ENCODE measurements at regions not wholly inside any gene's neighbourhood (a gene's known extent, or its start where the extent isn't known, plus 50 kb on each side); places are given as distances from the start of the nearest gene placed in this dataset.

- no peaks in the 10 kb centered on the region for H3K9me3 Mint-ChIP-seq
- no peak for DNase-seq
- H3K36me3 Mint-ChIP-seq (ENCODE audit: insufficient read depth), result no peaks in the 10 kb centered on the region
- no peak overlapping the region for H3K4me3 Mint-ChIP-seq
- ATAC-seq (replicated peaks), result no peak
- peaks cover 0 to 2% of the 10 kb centered on the region in 2 donors for H3K27me3 Mint-ChIP-seq
- no peak overlapping the region for H3K27ac Mint-ChIP-seq
- H3K4me1 Mint-ChIP-seq (ENCODE audit: low read depth in 2 of 2), result no peaks in the 10 kb centered on the region
Measured at GRCh38 chr5:154131817-154132216, 58.7 kb upstream of the GALNT10 start.

GRCh38 chr5:154132718-154133307, 57.7 kb upstream of the GALNT10 start:
- Mint-ChIP-seq H3K9me3 (no peaks in the 10 kb centered on the region), H3K27ac (no peak overlapping the region), H3K36me3 (ENCODE audit: insufficient read depth) (no peaks in the 10 kb centered on the region), H3K4me3 (no peak overlapping the region), H3K27me3 (no peaks in the 10 kb centered on the region), H3K4me1 (ENCODE audit: low read depth in 2 of 2) (no peaks in the 10 kb centered on the region)
- ATAC-seq (replicated peaks) (no peak), DNase-seq (no peak)

- no peak for ATAC-seq (replicated peaks)
- Mint-ChIP-seq H3K4me1 (ENCODE audit: low read depth in 2 of 2) (no peaks in the 10 kb centered on the region), H3K9me3 (no peaks in the 10 kb centered on the region), H3K27me3 (no peaks in the 10 kb centered on the region), H3K4me3 (no peak overlapping the region), H3K36me3 (ENCODE audit: insufficient read depth) (no peaks in the 10 kb centered on the region), H3K27ac (no peak overlapping the region)
- DNase-seq, result no peak
Measured at GRCh38 chr5:154133591-154133990, 56.9 kb upstream of the GALNT10 start.

GRCh38 chr5:154134499-154134898, 56.0 kb upstream of the GALNT10 start:
- Mint-ChIP-seq H3K27me3 (no peaks in the 10 kb centered on the region), H3K36me3 (ENCODE audit: insufficient read depth) (no peaks in the 10 kb centered on the region), H3K9me3 (no peaks in the 10 kb centered on the region), H3K27ac (no peak overlapping the region), H3K4me1 (ENCODE audit: low read depth in 2 of 2) (no peaks in the 10 kb centered on the region), H3K4me3 (no peak overlapping the region)
- ATAC-seq (replicated peaks) (no peak), DNase-seq (no peak)

GRCh38 chr5:154135125-154135817, 55.3 kb upstream of the GALNT10 start:
- Mint-ChIP-seq H3K27ac (no peak overlapping the region), H3K27me3 (peaks cover 0 to under 1% of the 10 kb centered on the region in 2 donors), H3K9me3 (no peaks in the 10 kb centered on the region), H3K4me3 (no peak overlapping the region), H3K36me3 (ENCODE audit: insufficient read depth) (peaks cover under 1% of the 10 kb centered on the region), H3K4me1 (ENCODE audit: low read depth in 2 of 2) (no peaks in the 10 kb centered on the region)
- DNase-seq (no peak), ATAC-seq (replicated peaks) (no peak)

GRCh38 chr5:154136141-154136540, 54.4 kb upstream of the GALNT10 start:
- H3K27ac Mint-ChIP-seq, result no peak overlapping the region
- no peaks in the 10 kb centered on the region for H3K9me3 Mint-ChIP-seq
- no peak for ATAC-seq (replicated peaks)
- no peak overlapping the region for H3K4me3 Mint-ChIP-seq
- peaks cover 0 to 10% of the 10 kb centered on the region in 2 donors for H3K27me3 Mint-ChIP-seq
- H3K4me1 Mint-ChIP-seq (ENCODE audit: low read depth in 2 of 2), result no peaks in the 10 kb centered on the region
- peaks cover 3% of the 10 kb centered on the region for H3K36me3 Mint-ChIP-seq (ENCODE audit: insufficient read depth)
- no peak for DNase-seq

GRCh38 chr5:154138701-154139100, 51.8 kb upstream of the GALNT10 start:
- no peaks in the 10 kb centered on the region for H3K9me3 Mint-ChIP-seq
- H3K4me3 Mint-ChIP-seq, result no peak overlapping the region
- H3K27me3 Mint-ChIP-seq, result peaks cover 6 to 12% of the 10 kb centered on the region in 2 donors
- H3K4me1 Mint-ChIP-seq (ENCODE audit: low read depth in 2 of 2), result no peaks in the 10 kb centered on the region
- ATAC-seq (replicated peaks), result no peak
- DNase-seq, result no peak
- peaks cover 3% of the 10 kb centered on the region for H3K36me3 Mint-ChIP-seq (ENCODE audit: insufficient read depth)
- no peak overlapping the region for H3K27ac Mint-ChIP-seq

GRCh38 chr5:154140381-154140780, 50.2 kb upstream of the GALNT10 start:
- ATAC-seq (replicated peaks), result no peak
- Mint-ChIP-seq H3K27me3 (peaks cover 10 to 18% of the 10 kb centered on the region in 2 donors), H3K27ac (no peak overlapping the region), H3K9me3 (no peaks in the 10 kb centered on the region), H3K4me3 (no peak overlapping the region), H3K36me3 (ENCODE audit: insufficient read depth) (peaks cover 3% of the 10 kb centered on the region), H3K4me1 (ENCODE audit: low read depth in 2 of 2) (no peaks in the 10 kb centered on the region)
- DNase-seq, result no peak

Measured in effector memory CD8-positive, alpha-beta T cell (primary cell).